HL-60 (cell line): ENCODE measurements at regions not wholly inside any gene's neighbourhood (a gene's known extent, or its start where the extent isn't known, plus 50 kb on each side); places are given as distances from the start of the nearest gene placed in this dataset.

ENCODE experiments used
- TF ChIP-seq, protein P1 (sequence below): IDR thresholded peaks from one replicate; pipeline ENCODE4 v1.5.1; 2011; ENCODE audit warnings: low read length, control low read depth, inconsistent platforms; ENCODE audit not compliant: insufficient read depth
- TF ChIP-seq, protein P2 (sequence below): IDR thresholded peaks from 2 replicates; pipeline ENCODE4 v1.6.1; 2012; ENCODE audit warnings: low read depth; ENCODE audit not compliant: insufficient replicate concordance

DNA sequence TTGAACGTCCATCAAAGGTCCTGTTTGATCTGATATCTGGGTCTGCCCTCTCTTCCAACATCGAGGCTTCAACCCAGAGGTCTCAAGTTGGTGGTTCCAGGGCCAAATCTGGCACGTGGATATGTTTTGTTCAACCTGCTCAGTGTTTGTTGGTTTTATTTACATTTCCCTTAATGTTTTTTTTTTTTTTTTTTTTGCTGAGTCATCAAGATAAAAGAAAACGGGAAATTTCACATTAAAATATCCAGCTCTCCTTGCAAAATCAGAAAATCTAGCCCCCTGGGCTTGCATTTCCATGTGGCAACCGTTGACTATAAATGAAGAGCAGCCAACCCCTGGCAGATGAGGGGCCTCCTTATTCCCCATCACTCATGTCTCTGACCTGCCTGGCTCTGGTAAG, 765.6 kb upstream of the TBX3 start:
- TF ChIP-seq, protein P1, sequence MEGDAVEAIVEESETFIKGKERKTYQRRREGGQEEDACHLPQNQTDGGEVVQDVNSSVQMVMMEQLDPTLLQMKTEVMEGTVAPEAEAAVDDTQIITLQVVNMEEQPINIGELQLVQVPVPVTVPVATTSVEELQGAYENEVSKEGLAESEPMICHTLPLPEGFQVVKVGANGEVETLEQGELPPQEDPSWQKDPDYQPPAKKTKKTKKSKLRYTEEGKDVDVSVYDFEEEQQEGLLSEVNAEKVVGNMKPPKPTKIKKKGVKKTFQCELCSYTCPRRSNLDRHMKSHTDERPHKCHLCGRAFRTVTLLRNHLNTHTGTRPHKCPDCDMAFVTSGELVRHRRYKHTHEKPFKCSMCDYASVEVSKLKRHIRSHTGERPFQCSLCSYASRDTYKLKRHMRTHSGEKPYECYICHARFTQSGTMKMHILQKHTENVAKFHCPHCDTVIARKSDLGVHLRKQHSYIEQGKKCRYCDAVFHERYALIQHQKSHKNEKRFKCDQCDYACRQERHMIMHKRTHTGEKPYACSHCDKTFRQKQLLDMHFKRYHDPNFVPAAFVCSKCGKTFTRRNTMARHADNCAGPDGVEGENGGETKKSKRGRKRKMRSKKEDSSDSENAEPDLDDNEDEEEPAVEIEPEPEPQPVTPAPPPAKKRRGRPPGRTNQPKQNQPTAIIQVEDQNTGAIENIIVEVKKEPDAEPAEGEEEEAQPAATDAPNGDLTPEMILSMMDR, result no peak
- TF ChIP-seq, protein P2, sequence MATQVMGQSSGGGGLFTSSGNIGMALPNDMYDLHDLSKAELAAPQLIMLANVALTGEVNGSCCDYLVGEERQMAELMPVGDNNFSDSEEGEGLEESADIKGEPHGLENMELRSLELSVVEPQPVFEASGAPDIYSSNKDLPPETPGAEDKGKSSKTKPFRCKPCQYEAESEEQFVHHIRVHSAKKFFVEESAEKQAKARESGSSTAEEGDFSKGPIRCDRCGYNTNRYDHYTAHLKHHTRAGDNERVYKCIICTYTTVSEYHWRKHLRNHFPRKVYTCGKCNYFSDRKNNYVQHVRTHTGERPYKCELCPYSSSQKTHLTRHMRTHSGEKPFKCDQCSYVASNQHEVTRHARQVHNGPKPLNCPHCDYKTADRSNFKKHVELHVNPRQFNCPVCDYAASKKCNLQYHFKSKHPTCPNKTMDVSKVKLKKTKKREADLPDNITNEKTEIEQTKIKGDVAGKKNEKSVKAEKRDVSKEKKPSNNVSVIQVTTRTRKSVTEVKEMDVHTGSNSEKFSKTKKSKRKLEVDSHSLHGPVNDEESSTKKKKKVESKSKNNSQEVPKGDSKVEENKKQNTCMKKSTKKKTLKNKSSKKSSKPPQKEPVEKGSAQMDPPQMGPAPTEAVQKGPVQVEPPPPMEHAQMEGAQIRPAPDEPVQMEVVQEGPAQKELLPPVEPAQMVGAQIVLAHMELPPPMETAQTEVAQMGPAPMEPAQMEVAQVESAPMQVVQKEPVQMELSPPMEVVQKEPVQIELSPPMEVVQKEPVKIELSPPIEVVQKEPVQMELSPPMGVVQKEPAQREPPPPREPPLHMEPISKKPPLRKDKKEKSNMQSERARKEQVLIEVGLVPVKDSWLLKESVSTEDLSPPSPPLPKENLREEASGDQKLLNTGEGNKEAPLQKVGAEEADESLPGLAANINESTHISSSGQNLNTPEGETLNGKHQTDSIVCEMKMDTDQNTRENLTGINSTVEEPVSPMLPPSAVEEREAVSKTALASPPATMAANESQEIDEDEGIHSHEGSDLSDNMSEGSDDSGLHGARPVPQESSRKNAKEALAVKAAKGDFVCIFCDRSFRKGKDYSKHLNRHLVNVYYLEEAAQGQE, result no peak
